Mammary epithelial cell (primary cell): ENCODE measurements at regions not wholly inside any gene's neighbourhood (a gene's known extent, or its start where the extent isn't known, plus 50 kb on each side); places are given as distances from the start of the nearest gene placed in this dataset.

Experiments
- CTCF ChIP-seq, 2 donors: IDR thresholded peaks in 1 of 2; conservative IDR thresholded peaks in 1 of 2; 2 replicates each; pipeline ENCODE4 v1.5.1; 2011 to 2012; ENCODE audit warnings: inconsistent platforms in 2 of 2, low read length in 2 of 2, mild to moderate bottlenecking in 2 of 2, control low read depth in 1 of 2, low read depth in 1 of 2; ENCODE audit not compliant: insufficient read depth in 1 of 2; ENCODE audit errors: extremely low read depth in 1 of 2
- EZH2 ChIP-seq: IDR thresholded peaks from 2 replicates; pipeline ENCODE4 v1.6.1; 2012; ENCODE audit warnings: low read length, inconsistent platforms, borderline replicate concordance

DNA sequence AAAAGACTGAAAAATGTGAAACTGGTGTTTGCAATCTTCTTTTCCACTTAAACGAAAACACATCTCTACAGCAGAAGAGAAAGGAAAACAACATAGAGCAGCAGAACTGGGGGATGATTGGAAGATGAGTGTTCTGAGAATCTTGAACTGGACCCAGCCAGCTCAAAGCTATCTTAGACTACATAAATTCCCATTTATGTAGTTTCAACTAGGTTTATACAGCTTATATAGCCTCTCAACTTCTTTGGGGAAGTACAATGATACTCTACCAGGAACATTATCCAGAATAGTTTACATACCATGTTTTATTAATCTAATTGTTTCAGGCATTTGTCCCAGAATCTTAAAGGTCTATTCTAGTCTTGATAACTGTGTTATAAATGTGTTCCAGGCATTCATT is 658.2 kb upstream of the LMCD1 start:
- no peak for TF ChIP-seq EZH2
- TF ChIP-seq CTCF (conservative IDR thresholded peaks at IDR 0.05 in 1 of 2, IDR thresholded peaks at IDR 0.05 in 1 of 2; ENCODE audit: extremely low read depth in 1 of 2, insufficient read depth in 1 of 2, low read depth in 1 of 2, low read length in 2 of 2): no peak
